Neural crest cell (in vitro differentiated cells): ENCODE measurements at regions not wholly inside any gene's neighbourhood (a gene's known extent, or its start where the extent isn't known, plus 50 kb on each side); places are given as distances from the start of the nearest gene placed in this dataset.
"Not testable (repeated sequence)": the region's sequence is repeated elsewhere in the genome, so short reads cannot be mapped to it uniquely, and the experiment has no call there.

ENCODE experiments used
- DNase-seq: peaks from one replicate; pipeline ENCODE4 v3.0.0; 2021; ENCODE audit warnings: low read depth, mixed read lengths, low spot score
- H3K27ac Mint-ChIP-seq: one replicate; pipeline ENCODE4 v1.8.0; 2021; ENCODE audit warnings: mild to moderate bottlenecking, mixed read lengths; ENCODE audit not compliant: unreplicated experiment
- H3K27me3 Mint-ChIP-seq: 2 replicates; pipeline ENCODE4 v1.8.0; 2021; ENCODE audit warnings: low read depth, mild to moderate bottlenecking, mixed read lengths
- H3K36me3 Mint-ChIP-seq: 2 replicates; pipeline ENCODE4 v1.8.0; 2021; ENCODE audit warnings: low read depth, mild to moderate bottlenecking, mixed read lengths
- H3K4me1 Mint-ChIP-seq: 2 replicates; pipeline ENCODE4 v1.8.0; 2021; ENCODE audit warnings: mixed read lengths
- H3K4me3 Mint-ChIP-seq: one replicate; pipeline ENCODE4 v1.8.0; 2021; ENCODE audit warnings: mild to moderate bottlenecking, mixed read lengths
- H3K9me3 Mint-ChIP-seq: 2 replicates; pipeline ENCODE4 v1.8.0; 2021; ENCODE audit warnings: mixed read lengths
- TF ChIP-seq, protein P1 (sequence below): fragments of 200-600 bp; sonication (generic); conservative IDR thresholded peaks from 2 replicates; pipeline ENCODE4 v1.5.0; 2021; ENCODE audit warnings: antibody characterized with exemption, mild to moderate bottlenecking

DNA sequence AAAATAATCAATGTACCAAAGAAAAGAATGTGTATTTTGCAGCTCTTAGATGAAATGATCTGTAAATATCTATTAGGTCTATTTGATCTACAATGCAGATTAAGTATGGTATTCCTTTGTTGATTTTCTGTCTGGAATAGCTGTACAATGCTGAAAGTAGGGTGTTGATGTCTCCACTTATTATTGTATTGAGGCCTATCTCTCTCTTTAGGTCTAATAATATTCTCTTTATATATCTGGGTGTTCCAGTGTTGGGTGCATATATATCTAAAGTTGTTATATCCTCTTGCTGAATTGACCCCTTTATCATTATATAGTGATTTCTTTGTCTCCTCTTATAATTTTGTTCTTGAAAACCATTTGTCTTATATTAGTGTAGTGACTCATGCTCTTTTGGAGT, 885.5 kb upstream of the FOXG1 start:
- H3K9me3 Mint-ChIP-seq = peaks cover 15% of the 10 kb centered on the region
- H3K27ac Mint-ChIP-seq = no peak overlapping the region
- H3K4me3 Mint-ChIP-seq = no peak overlapping the region
- no peak for DNase-seq
- H3K27me3 Mint-ChIP-seq = no peaks in the 10 kb centered on the region
- TF ChIP-seq, protein P1, sequence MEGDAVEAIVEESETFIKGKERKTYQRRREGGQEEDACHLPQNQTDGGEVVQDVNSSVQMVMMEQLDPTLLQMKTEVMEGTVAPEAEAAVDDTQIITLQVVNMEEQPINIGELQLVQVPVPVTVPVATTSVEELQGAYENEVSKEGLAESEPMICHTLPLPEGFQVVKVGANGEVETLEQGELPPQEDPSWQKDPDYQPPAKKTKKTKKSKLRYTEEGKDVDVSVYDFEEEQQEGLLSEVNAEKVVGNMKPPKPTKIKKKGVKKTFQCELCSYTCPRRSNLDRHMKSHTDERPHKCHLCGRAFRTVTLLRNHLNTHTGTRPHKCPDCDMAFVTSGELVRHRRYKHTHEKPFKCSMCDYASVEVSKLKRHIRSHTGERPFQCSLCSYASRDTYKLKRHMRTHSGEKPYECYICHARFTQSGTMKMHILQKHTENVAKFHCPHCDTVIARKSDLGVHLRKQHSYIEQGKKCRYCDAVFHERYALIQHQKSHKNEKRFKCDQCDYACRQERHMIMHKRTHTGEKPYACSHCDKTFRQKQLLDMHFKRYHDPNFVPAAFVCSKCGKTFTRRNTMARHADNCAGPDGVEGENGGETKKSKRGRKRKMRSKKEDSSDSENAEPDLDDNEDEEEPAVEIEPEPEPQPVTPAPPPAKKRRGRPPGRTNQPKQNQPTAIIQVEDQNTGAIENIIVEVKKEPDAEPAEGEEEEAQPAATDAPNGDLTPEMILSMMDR = no peak
- peaks cover 4% of the 10 kb centered on the region for H3K36me3 Mint-ChIP-seq
- no peaks in the 10 kb centered on the region for H3K4me1 Mint-ChIP-seq

DNA sequence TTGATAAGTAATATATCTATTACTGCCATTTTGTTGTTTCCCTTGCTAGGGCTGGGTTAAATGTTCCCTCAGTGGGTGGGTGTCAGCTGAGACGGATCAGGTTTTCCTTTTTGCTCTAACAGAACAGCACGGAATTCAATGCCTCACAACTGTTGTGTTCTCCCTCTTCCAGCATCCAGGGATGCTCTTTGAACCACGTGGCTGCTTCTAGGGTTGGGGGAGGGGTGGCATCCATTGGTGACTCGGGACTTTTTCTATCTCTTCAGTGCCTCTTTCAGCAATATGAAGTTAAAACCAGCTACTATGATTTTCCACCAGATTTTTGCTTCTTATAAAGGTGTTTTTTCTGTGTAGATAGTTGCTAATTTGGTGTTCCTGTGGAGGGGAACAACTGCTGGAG, 884.9 kb upstream of the FOXG1 start:
- no peak for DNase-seq
- Mint-ChIP-seq H3K9me3 (peaks cover 15% of the 10 kb centered on the region), H3K36me3 (peaks cover 4% of the 10 kb centered on the region), H3K27me3 (no peaks in the 10 kb centered on the region), H3K4me3 (no peak overlapping the region), H3K4me1 (peaks cover 4% of the 10 kb centered on the region), H3K27ac (no peak overlapping the region)
- TF ChIP-seq, protein P1 = no peak

DNA sequence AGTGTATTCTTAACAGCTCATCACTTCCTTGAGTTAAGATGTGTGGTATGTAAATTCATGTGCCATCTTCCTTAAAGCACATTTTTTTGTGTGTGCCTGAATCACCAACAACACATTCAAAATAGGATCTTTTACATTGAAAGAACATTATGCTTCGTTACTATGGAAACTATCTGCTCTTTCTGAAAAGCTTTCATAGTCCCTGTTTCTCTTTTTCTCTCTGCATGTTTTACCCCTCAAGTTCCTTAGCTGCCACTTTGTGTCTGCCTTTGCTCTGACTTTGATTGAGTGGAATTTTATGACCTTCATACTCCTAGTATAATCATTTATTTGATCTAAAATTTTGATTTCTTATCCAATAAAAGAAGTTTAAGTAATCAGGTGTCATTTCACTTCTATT, 880.3 kb upstream of the FOXG1 start:
- H3K36me3 Mint-ChIP-seq = no peaks in the 10 kb centered on the region
- TF ChIP-seq, protein P1 = no peak
- no peak overlapping the region for H3K4me3 Mint-ChIP-seq
- H3K27ac Mint-ChIP-seq = no peak overlapping the region
- H3K4me1 Mint-ChIP-seq = peaks cover 4% of the 10 kb centered on the region
- H3K27me3 Mint-ChIP-seq = no peaks in the 10 kb centered on the region
- no peak for DNase-seq
- peaks cover 5% of the 10 kb centered on the region for H3K9me3 Mint-ChIP-seq

DNA sequence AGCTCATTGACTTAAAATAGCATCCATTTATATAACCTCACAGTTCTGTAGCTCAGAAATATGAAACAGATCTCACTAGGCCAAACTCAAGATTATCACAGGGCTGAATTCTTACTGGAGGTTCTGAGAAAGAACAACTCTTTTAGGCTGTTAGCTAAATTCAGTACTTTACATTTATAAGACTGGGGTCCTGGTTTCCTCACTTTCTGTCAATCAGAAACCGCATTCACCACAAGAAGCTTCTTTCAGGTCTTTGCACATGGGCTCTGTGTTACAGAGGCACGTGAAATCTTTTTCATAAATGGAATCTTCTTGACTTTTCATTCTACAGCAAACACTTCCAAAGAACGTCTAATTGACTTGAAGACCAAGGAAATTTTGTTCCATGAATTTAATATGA, 876.3 kb upstream of the FOXG1 start:
- Mint-ChIP-seq H3K27ac (no peak overlapping the region), H3K36me3 (no peaks in the 10 kb centered on the region), H3K9me3 (peaks cover 3% of the 10 kb centered on the region), H3K27me3 (no peaks in the 10 kb centered on the region), H3K4me1 (peaks cover 4% of the 10 kb centered on the region), H3K4me3 (no peak overlapping the region)
- DNase-seq = no peak
- TF ChIP-seq, protein P1 = no peak

DNA sequence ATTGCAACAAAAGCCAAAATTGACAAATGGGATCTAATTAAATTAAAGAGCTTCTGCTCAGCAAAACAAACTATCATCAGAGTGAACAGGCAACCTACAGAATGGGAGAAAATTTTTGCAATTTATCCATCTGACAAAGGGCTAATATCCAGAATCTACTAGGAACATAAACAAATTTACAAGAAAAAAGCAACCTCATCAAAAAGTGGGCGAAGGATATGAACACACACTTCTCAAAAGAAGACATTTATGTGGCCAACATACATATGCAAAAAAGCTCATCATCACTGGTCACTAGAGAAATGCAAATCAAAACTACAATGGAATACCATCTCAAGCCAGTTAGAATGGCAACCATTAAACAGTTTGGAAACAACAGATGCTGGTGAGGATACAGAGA, 858.1 kb upstream of the FOXG1 start:
- H3K27me3 Mint-ChIP-seq, H3K4me3 Mint-ChIP-seq, H3K27ac Mint-ChIP-seq, H3K4me1 Mint-ChIP-seq, H3K36me3 Mint-ChIP-seq, DNase-seq, H3K9me3 Mint-ChIP-seq: not testable (repeated sequence)

DNA sequence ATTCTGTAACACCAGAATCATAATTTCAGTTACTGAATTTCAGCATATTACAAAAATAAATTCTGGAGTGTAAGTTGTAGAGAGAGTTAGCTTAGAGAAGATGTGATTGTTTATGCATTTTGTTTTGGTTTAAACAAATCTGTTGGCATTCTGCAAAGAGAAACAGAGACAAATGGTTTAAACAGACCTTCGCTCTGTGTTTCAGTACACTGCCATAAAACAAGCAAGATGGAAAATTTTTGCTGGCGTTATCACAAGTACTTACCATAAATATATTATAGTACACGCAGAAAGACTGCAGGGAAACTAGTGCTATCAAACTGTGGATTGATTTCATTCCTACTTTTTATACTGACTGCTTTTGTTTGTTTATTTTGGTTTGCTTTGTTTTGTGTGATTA, 850.3 kb upstream of the FOXG1 start:
- Mint-ChIP-seq H3K36me3 (peaks cover 2% of the 10 kb centered on the region), H3K9me3 (peaks cover 4% of the 10 kb centered on the region), H3K27me3 (no peaks in the 10 kb centered on the region), H3K4me1 (no peaks in the 10 kb centered on the region), H3K27ac (no peak overlapping the region), H3K4me3 (no peak overlapping the region)
- TF ChIP-seq, protein P1 = no peak
- no peak for DNase-seq
